ENCODE measurements at regions not wholly inside any gene's neighbourhood (a gene's known extent, or its start where the extent isn't known, plus 50 kb on each side); places are given as distances from the start of the nearest gene placed in this dataset.

GRCh38 chr7:94060752-94061151 is 56.6 kb upstream of the BET1 start (continued):
- TF ChIP-seq MAX (IDR thresholded peaks at IDR 0.05) = no peak
- TF ChIP-seq SREBF2 (IDR thresholded peaks at IDR 0.05) = no peak
- TF ChIP-seq BCL3 (IDR thresholded peaks at IDR 0.05) = no peak

- whole genome bisulfite sequencing (ENCODE audit: missing lambda C conversion rate) = 92% methylated on average over 3 of the region's 3 CpGs
- ChIA-PET POLR2A (no interaction called here), CTCF (interaction anchor here (1.0 kb wide), 1 partner anchor 26 kb away, joined by 3 read pairs; no protein-coding TSS in a partner anchor)
- H3K9me3 ChIP-seq = no peaks in the 10 kb centered on the region; the same call in 2 of the 3 replicates
- H3K4me2 ChIP-seq = no peak overlapping the region
- ATAC-seq (no peak), DNase-seq (ENCODE audit: low read depth in 1 of 2, low spot score in 1 of 2) (no peak), FAIRE-seq (no peak)
- H3K27ac ChIP-seq = no peak overlapping the region
- H3K4me3 ChIP-seq = no peak overlapping the region
- TF ChIP-seq HDAC2 (IDR thresholded peaks at IDR 0.05) (no peak), SMC3 (IDR thresholded peaks at IDR 0.05) (no peak), EP300 (IDR thresholded peaks at IDR 0.05) (no peak), HOXB5 (CRISPR knock-in tag; IDR thresholded peaks at IDR 0.05) (no peak), KDM5A (IDR thresholded peaks at IDR 0.05) (no peak), JUNB (IDR thresholded peaks at IDR 0.05) (no peak), ZNF302 (CRISPR knock-in tag; IDR thresholded peaks at IDR 0.05) (no peak), MAZ (IDR thresholded peaks at IDR 0.05; ENCODE audit: borderline replicate concordance, low read depth, low read length) (no peak), ZC3H11A (IDR thresholded peaks at IDR 0.05) (no peak), BHLHE40 (IDR thresholded peaks at IDR 0.05; ENCODE audit: low read depth, low read length) (no peak), PHF8 (IDR thresholded peaks at IDR 0.05; ENCODE audit: borderline replicate concordance, low read depth) (no peak), CBX2 (IDR thresholded peaks at IDR 0.05; ENCODE audit: borderline replicate concordance, low read depth) (no peak), MAFK (IDR thresholded peaks at IDR 0.05; ENCODE audit: partially characterized antibody) (no peak), TP53 (CRISPR knock-in tag; IDR thresholded peaks at IDR 0.05) (no peak)
- no peaks in the 10 kb centered on the region for H3K4me1 ChIP-seq
These were observed 57.2 kb upstream of the BET1 start for GRCh38 chr7:94061326-94061725.

GRCh38 chr7:94062372-94062771 is 58.2 kb upstream of the BET1 start:
- Histone ChIP-seq H3K4me2 (no peak overlapping the region), H3K4me3 (no peak overlapping the region), H3K4me1 (no peaks in the 10 kb centered on the region), H3K27ac (no peak overlapping the region), H3K9me3 (no peaks in the 10 kb centered on the region)
- FAIRE-seq (no peak), DNase-seq (ENCODE audit: low read depth in 1 of 2, low spot score in 1 of 2) (no peak), ATAC-seq (no peak)
- ChIA-PET CTCF (no interaction called here), POLR2A (no interaction called here)
- 83% methylated on average over 3 of the region's 3 CpGs for WGBS (ENCODE audit: missing lambda C conversion rate)
- no peak for TF ChIP-seq HES2 (IDR thresholded peaks at IDR 0.05)
- TF ChIP-seq RARB (CRISPR knock-in tag; IDR thresholded peaks at IDR 0.05) = no peak
- TF ChIP-seq NPAS2 (CRISPR knock-in tag; IDR thresholded peaks at IDR 0.05; ENCODE audit: borderline replicate concordance) = no peak
- no peak for TF ChIP-seq RFX5 (IDR thresholded peaks at IDR 0.05)
- TF ChIP-seq POLR2AphosphoS2 (conservative IDR thresholded peaks at IDR 0.05; ENCODE audit: low read length) = no peak
- TF ChIP-seq MAFK (IDR thresholded peaks at IDR 0.05; ENCODE audit: partially characterized antibody) = no peak
- no peak for TF ChIP-seq PHF8 (IDR thresholded peaks at IDR 0.05; ENCODE audit: borderline replicate concordance, low read depth)
- TF ChIP-seq CEBPB (IDR thresholded peaks at IDR 0.05) = no peak
- TF ChIP-seq ZSCAN20 (CRISPR knock-in tag; IDR thresholded peaks at IDR 0.05) = no peak
- TF ChIP-seq ZNF302 (CRISPR knock-in tag; IDR thresholded peaks at IDR 0.05) = no peak
- TF ChIP-seq FOSB (CRISPR knock-in tag; IDR thresholded peaks at IDR 0.05) = no peak
- no peak for TF ChIP-seq POLR2A (IDR thresholded peaks at IDR 0.05; ENCODE audit: low read length)
- no peak for TF ChIP-seq JUNB (IDR thresholded peaks at IDR 0.05)
- no peak for TF ChIP-seq JUN (IDR thresholded peaks at IDR 0.05)
- TF ChIP-seq SMC3 (IDR thresholded peaks at IDR 0.05) = no peak
- no peak for TF ChIP-seq HEYL (CRISPR knock-in tag; IDR thresholded peaks at IDR 0.05)
